ENCODE measurements at regions not wholly inside any gene's neighbourhood (a gene's known extent, or its start where the extent isn't known, plus 50 kb on each side); places are given as distances from the start of the nearest gene placed in this dataset.

GRCh38 chr21:15414057-15414456, 315.7 kb upstream of the USP25 start:
- intact Hi-C loops (cut with DNase I) = no loop called here
- ATAC-seq (no peak), DNase-seq (no peak)
- H3K27me3 ChIP-seq (ENCODE audit: control insufficient read depth, insufficient read depth) = no peaks in the 10 kb centered on the region
- 76% methylated on average over 1 of the region's 1 CpG for WGBS
- H3K4me1 ChIP-seq (ENCODE audit: control insufficient read depth, insufficient read depth, low read length) = no peaks in the 10 kb centered on the region
- H3K4me3 ChIP-seq (ENCODE audit: low read length) = no peak overlapping the region
- H3K27ac ChIP-seq (ENCODE audit: low read length) = no peak overlapping the region
- H3K9me3 ChIP-seq (ENCODE audit: control insufficient read depth, low read length) = no peaks in the 10 kb centered on the region

- Histone ChIP-seq H3K4me3 (ENCODE audit: low read length) (no peak overlapping the region), H3K27ac (ENCODE audit: low read length) (no peak overlapping the region), H3K9me3 (ENCODE audit: control insufficient read depth, low read length) (no peaks in the 10 kb centered on the region), H3K4me1 (ENCODE audit: control insufficient read depth, insufficient read depth, low read length) (no peaks in the 10 kb centered on the region), H3K27me3 (ENCODE audit: control insufficient read depth, insufficient read depth) (no peaks in the 10 kb centered on the region)
- DNase-seq = no peak
- no peak for ATAC-seq
- intact Hi-C loops (cut with DNase I) = no loop called here
- WGBS = 58% methylated on average over 2 of the region's 2 CpGs
Observed at GRCh38 chr21:15415541-15416261, 314.1 kb upstream of the USP25 start.

GRCh38 chr21:15421441-15421881, 308.3 kb upstream of the USP25 start:
- no peaks in the 10 kb centered on the region for H3K9me3 ChIP-seq (ENCODE audit: control insufficient read depth, low read length)
- intact Hi-C loops (cut with DNase I) = no loop called here
- DNase-seq (no peak), ATAC-seq (no peak)
- H3K27ac ChIP-seq (ENCODE audit: low read length) = no peak overlapping the region
- no peaks in the 10 kb centered on the region for H3K4me1 ChIP-seq (ENCODE audit: control insufficient read depth, insufficient read depth, low read length)
- 83% methylated on average over 5 of the region's 5 CpGs for WGBS
- no peaks in the 10 kb centered on the region for H3K27me3 ChIP-seq (ENCODE audit: control insufficient read depth, insufficient read depth)
- H3K4me3 ChIP-seq (ENCODE audit: low read length) = no peak overlapping the region

GRCh38 chr21:15421947-15422346, 307.8 kb upstream of the USP25 start:
- no peaks in the 10 kb centered on the region for H3K4me1 ChIP-seq (ENCODE audit: control insufficient read depth, insufficient read depth, low read length)
- intact Hi-C loops (cut with DNase I) = no loop called here
- no peaks in the 10 kb centered on the region for H3K9me3 ChIP-seq (ENCODE audit: control insufficient read depth, low read length)
- 69% methylated on average over 2 of the region's 2 CpGs for WGBS
- ATAC-seq (no peak), DNase-seq (no peak)
- H3K4me3 ChIP-seq (ENCODE audit: low read length) = no peak overlapping the region
- H3K27me3 ChIP-seq (ENCODE audit: control insufficient read depth, insufficient read depth) = no peaks in the 10 kb centered on the region
- H3K27ac ChIP-seq (ENCODE audit: low read length) = no peak overlapping the region

GRCh38 chr21:15422783-15423182, 307.0 kb upstream of the USP25 start:
- no peak for DNase-seq
- WGBS = 58% methylated on average over 3 of the region's 3 CpGs
- no peaks in the 10 kb centered on the region for H3K9me3 ChIP-seq (ENCODE audit: control insufficient read depth, low read length)
- H3K27ac ChIP-seq (ENCODE audit: low read length) = no peak overlapping the region
- H3K27me3 ChIP-seq (ENCODE audit: control insufficient read depth, insufficient read depth) = no peaks in the 10 kb centered on the region
- no peak overlapping the region for H3K4me3 ChIP-seq (ENCODE audit: low read length)
- no peak for ATAC-seq
- no peaks in the 10 kb centered on the region for H3K4me1 ChIP-seq (ENCODE audit: control insufficient read depth, insufficient read depth, low read length)
- intact Hi-C loops (cut with DNase I) = no loop called here

- no peak overlapping the region for H3K4me3 ChIP-seq (ENCODE audit: low read length)
- ATAC-seq = no peak
- no peaks in the 10 kb centered on the region for H3K27me3 ChIP-seq (ENCODE audit: control insufficient read depth, insufficient read depth)
- no peaks in the 10 kb centered on the region for H3K9me3 ChIP-seq (ENCODE audit: control insufficient read depth, low read length)
- intact Hi-C loops (cut with DNase I) = no loop called here
- no peaks in the 10 kb centered on the region for H3K4me1 ChIP-seq (ENCODE audit: control insufficient read depth, insufficient read depth, low read length)
- no peak overlapping the region for H3K27ac ChIP-seq (ENCODE audit: low read length)
- 75% methylated on average over 4 of the region's 4 CpGs for WGBS
- no peak for DNase-seq
Observed at GRCh38 chr21:15423676-15424445, 305.9 kb upstream of the USP25 start.

- intact Hi-C loops (cut with DNase I) = no loop called here
- ATAC-seq (no peak), DNase-seq (no peak)
- H3K9me3 ChIP-seq (ENCODE audit: control insufficient read depth, low read length) = no peaks in the 10 kb centered on the region
- H3K27me3 ChIP-seq (ENCODE audit: control insufficient read depth, insufficient read depth) = no peaks in the 10 kb centered on the region
- no peak overlapping the region for H3K27ac ChIP-seq (ENCODE audit: low read length)
- H3K4me1 ChIP-seq (ENCODE audit: control insufficient read depth, insufficient read depth, low read length) = no peaks in the 10 kb centered on the region
- 77% methylated on average over 3 of the region's 3 CpGs for WGBS
- H3K4me3 ChIP-seq (ENCODE audit: low read length) = no peak overlapping the region
Observed at GRCh38 chr21:15425049-15425448, 304.7 kb upstream of the USP25 start.

- no peak for ATAC-seq
- DNase-seq = no peak
- intact Hi-C loops (cut with DNase I) = no loop called here
- no peaks in the 10 kb centered on the region for H3K9me3 ChIP-seq (ENCODE audit: control insufficient read depth, low read length)
- H3K4me3 ChIP-seq (ENCODE audit: low read length) = no peak overlapping the region
- no peaks in the 10 kb centered on the region for H3K27me3 ChIP-seq (ENCODE audit: control insufficient read depth, insufficient read depth)
- WGBS = 37% methylated on average over 2 of the region's 2 CpGs
- H3K4me1 ChIP-seq (ENCODE audit: control insufficient read depth, insufficient read depth, low read length) = no peaks in the 10 kb centered on the region
- H3K27ac ChIP-seq (ENCODE audit: low read length) = no peak overlapping the region
Observed at GRCh38 chr21:15430023-15430422, 299.8 kb upstream of the USP25 start.

- H3K27ac ChIP-seq (ENCODE audit: low read length) = no peak overlapping the region
- DNase-seq = no peak
Observed at GRCh38 chr21:15430577-15430976, 299.2 kb upstream of the USP25 start.

GRCh38 chr21:15431053-15431452, 298.7 kb upstream of the USP25 start:
- DNase-seq = no peak
- no peak for ATAC-seq
- Histone ChIP-seq H3K4me1 (ENCODE audit: control insufficient read depth, insufficient read depth, low read length) (no peaks in the 10 kb centered on the region), H3K27ac (ENCODE audit: low read length) (no peak overlapping the region), H3K27me3 (ENCODE audit: control insufficient read depth, insufficient read depth) (no peaks in the 10 kb centered on the region), H3K4me3 (ENCODE audit: low read length) (no peak overlapping the region), H3K9me3 (ENCODE audit: control insufficient read depth, low read length) (no peaks in the 10 kb centered on the region)
- intact Hi-C loops (cut with DNase I) = no loop called here
- 97% methylated on average over 1 of the region's 1 CpG for WGBS

More at GRCh38 chr21:15430577-15430976, 299.2 kb upstream of the USP25 start:
- Histone ChIP-seq H3K27me3 (ENCODE audit: control insufficient read depth, insufficient read depth) (no peaks in the 10 kb centered on the region), H3K9me3 (ENCODE audit: control insufficient read depth, low read length) (no peaks in the 10 kb centered on the region), H3K4me1 (ENCODE audit: control insufficient read depth, insufficient read depth, low read length) (no peaks in the 10 kb centered on the region), H3K4me3 (ENCODE audit: low read length) (no peak overlapping the region)
- peak in 1 of 2 donors; percentile 23 for ATAC-seq
- WGBS = 28% methylated on average over 3 of the region's 3 CpGs
- intact Hi-C loops (cut with DNase I) = no loop called here

GRCh38 chr21:15433091-15433490, 296.7 kb upstream of the USP25 start:
- no peak for ATAC-seq
- no peaks in the 10 kb centered on the region for H3K9me3 ChIP-seq (ENCODE audit: control insufficient read depth, low read length)
- no peak overlapping the region for H3K27ac ChIP-seq (ENCODE audit: low read length)
- intact Hi-C loops (cut with DNase I) = no loop called here
- no peak for DNase-seq
- no peaks in the 10 kb centered on the region for H3K27me3 ChIP-seq (ENCODE audit: control insufficient read depth, insufficient read depth)
- H3K4me3 ChIP-seq (ENCODE audit: low read length) = no peak overlapping the region
- 88% methylated on average over 4 of the region's 4 CpGs for WGBS
- H3K4me1 ChIP-seq (ENCODE audit: control insufficient read depth, insufficient read depth, low read length) = no peaks in the 10 kb centered on the region
